ENCODE measurements at regions not wholly inside any gene's neighbourhood (a gene's known extent, or its start where the extent isn't known, plus 50 kb on each side); places are given as distances from the start of the nearest gene placed in this dataset.
"Not testable (repeated sequence)": the region's sequence is repeated elsewhere in the genome, so short reads cannot be mapped to it uniquely, and the experiment has no call there.

GRCh38 chr20:22060610-22061009 lies 355.1 kb downstream of the PAX1 start:
- no peak for DNase-seq
- Histone ChIP-seq H3K36me3 (no peaks in the 10 kb centered on the region), H3K9me3 (no peaks in the 10 kb centered on the region), H3K27ac (no peak overlapping the region), H3K4me1 (no peaks in the 10 kb centered on the region), H3K4me3 (no peak overlapping the region), H3K27me3 (no peaks in the 10 kb centered on the region)
- TF ChIP-seq, protein P1, sequence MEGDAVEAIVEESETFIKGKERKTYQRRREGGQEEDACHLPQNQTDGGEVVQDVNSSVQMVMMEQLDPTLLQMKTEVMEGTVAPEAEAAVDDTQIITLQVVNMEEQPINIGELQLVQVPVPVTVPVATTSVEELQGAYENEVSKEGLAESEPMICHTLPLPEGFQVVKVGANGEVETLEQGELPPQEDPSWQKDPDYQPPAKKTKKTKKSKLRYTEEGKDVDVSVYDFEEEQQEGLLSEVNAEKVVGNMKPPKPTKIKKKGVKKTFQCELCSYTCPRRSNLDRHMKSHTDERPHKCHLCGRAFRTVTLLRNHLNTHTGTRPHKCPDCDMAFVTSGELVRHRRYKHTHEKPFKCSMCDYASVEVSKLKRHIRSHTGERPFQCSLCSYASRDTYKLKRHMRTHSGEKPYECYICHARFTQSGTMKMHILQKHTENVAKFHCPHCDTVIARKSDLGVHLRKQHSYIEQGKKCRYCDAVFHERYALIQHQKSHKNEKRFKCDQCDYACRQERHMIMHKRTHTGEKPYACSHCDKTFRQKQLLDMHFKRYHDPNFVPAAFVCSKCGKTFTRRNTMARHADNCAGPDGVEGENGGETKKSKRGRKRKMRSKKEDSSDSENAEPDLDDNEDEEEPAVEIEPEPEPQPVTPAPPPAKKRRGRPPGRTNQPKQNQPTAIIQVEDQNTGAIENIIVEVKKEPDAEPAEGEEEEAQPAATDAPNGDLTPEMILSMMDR (IDR thresholded peaks at IDR 0.05): no peak
- intact Hi-C loops (cut with DNase I; ENCODE audit: low total_unique reads): no loop called here

GRCh38 chr20:22058746-22059145 lies 353.3 kb downstream of the PAX1 start:
- Histone ChIP-seq H3K9me3 (no peaks in the 10 kb centered on the region), H3K27ac (no peak overlapping the region), H3K4me3 (no peak overlapping the region), H3K36me3 (no peaks in the 10 kb centered on the region), H3K4me1 (no peaks in the 10 kb centered on the region), H3K27me3 (no peaks in the 10 kb centered on the region)
- DNase-seq: no peak
- TF ChIP-seq, protein P1 (IDR thresholded peaks at IDR 0.05): no peak
- intact Hi-C loops (cut with DNase I; ENCODE audit: low total_unique reads): no loop called here

DNA sequence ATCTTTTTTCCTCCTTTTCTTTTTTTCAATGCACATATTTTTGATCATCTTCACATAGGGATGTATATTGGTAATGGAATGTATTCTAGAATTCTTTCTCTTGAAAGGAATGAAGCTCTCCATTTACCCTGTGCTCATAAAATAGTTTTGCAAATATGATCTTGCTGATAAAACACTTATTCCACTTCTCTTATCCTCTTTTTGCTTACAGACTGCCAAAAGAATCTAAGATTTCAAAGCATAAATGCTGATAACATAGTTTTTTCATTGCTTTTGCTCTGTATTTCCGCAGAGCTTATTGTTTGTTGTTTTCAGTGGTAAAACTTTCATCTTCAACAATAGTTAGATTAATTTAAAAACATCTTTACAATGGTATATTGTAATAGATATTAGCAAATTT lies 350.5 kb downstream of the PAX1 start:
- TF ChIP-seq, protein P1 (IDR thresholded peaks at IDR 0.05): no peak
- no peak overlapping the region for H3K27ac ChIP-seq
- no peaks in the 10 kb centered on the region for H3K36me3 ChIP-seq
- DNase-seq: no peak
- no peaks in the 10 kb centered on the region for H3K9me3 ChIP-seq
- H3K4me3 ChIP-seq: no peak overlapping the region
- no peaks in the 10 kb centered on the region for H3K4me1 ChIP-seq
- no peaks in the 10 kb centered on the region for H3K27me3 ChIP-seq
- intact Hi-C loops (cut with DNase I; ENCODE audit: low total_unique reads): no loop called here

DNA sequence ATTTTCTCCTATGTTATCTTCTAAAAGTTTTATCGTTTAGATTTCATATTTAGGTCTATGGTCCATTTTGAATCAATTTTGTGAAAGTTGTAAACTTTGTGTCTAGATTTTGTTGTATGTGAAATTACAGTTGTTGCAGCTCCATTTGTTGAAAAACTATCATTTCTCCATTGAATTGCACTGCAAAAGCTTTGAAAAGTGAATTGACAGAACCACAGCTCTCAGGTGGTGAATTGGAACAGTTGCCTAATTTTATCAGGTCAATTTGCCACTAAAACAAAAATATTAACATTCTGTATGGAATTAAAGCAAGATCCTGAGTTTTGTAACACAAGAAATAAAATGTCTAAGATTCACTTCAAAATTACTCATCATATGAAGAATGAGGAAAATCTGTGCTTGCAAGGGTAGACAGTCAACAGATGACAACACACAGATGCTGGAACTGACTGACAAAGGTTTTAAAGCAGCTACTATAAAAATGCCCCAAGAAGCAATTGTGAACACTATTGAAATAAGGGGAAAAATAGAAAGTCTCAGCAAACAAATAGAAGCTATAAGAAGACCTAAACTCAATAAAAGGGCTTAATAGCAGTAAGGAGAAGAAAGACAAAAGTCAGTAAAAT lies 346.7 kb downstream of the PAX1 start:
- DNase-seq: no peak
- no peak overlapping the region for H3K27ac ChIP-seq
- intact Hi-C loops (cut with DNase I; ENCODE audit: low total_unique reads): no loop called here
- no peaks in the 10 kb centered on the region for H3K36me3 ChIP-seq
- no peaks in the 10 kb centered on the region for H3K4me1 ChIP-seq
- no peaks in the 10 kb centered on the region for H3K9me3 ChIP-seq
- TF ChIP-seq, protein P1 (IDR thresholded peaks at IDR 0.05): no peak
- H3K4me3 ChIP-seq: no peak overlapping the region
- H3K27me3 ChIP-seq: no peaks in the 10 kb centered on the region

DNA sequence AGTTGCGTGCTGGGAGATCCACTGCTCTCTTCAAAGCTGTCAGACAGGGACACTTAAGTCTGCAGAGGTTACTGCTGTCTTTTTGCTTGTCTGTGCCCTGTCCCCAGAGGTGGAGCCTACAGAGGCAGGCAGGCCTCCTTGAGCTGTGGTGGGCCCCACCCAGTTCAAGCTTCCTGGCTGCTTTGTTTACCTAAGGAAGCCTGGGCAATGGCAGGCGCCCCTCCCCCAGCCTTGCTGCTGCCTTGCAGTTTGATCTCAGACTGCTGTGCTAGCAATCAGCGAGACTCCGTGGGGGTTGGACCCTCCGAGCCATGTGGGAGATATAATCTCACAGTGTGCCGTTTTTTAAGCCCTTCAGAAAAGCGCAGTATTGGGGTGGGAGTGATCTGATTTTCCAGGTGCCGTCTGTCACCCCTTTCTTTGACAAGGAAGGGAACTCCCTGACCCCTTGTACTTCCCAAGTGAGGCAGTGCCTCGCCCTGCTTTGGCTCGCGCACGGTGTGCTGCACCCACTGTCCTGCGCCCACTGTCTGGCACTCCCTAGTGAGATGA lies 340.6 kb downstream of the PAX1 start:
- intact Hi-C loops (cut with DNase I; ENCODE audit: low total_unique reads); H3K9me3 ChIP-seq; H3K4me1 ChIP-seq; H3K4me3 ChIP-seq; DNase-seq; H3K27me3 ChIP-seq; H3K36me3 ChIP-seq; H3K27ac ChIP-seq: not testable (repeated sequence)

DNA sequence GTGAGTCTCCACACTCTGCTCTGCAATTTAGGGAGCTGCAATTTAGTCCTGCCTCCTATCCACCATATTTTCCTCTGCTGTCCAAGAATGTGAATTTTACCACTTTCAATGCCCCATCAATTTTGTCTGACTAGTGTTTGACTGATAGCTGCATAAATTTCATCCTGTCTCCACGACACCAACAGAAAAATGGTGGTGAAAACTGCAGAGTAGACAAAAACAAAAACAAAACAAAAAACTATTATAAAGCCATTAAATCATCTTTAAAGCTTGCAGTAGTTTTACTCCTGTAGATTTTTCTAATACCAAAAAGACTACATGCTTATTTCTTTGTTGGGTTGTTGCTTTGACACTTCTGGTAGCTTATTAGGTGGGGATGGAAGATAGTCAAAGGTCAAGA lies 322.0 kb downstream of the PAX1 start:
- Histone ChIP-seq H3K4me1 (no peaks in the 10 kb centered on the region), H3K27ac (no peak overlapping the region), H3K9me3 (peaks cover 0 to 12% (median 0%) of the 10 kb centered on the region in 3 donors), H3K36me3 (no peaks in the 10 kb centered on the region), H3K4me3 (no peak overlapping the region), H3K27me3 (no peaks in the 10 kb centered on the region)
- TF ChIP-seq, protein P1 (IDR thresholded peaks at IDR 0.05): no peak
- no peak for DNase-seq
- intact Hi-C loops (cut with DNase I; ENCODE audit: low total_unique reads): no loop called here
